CD4-positive, alpha-beta T cell (primary cell): ENCODE measurements at regions not wholly inside any gene's neighbourhood (a gene's known extent, or its start where the extent isn't known, plus 50 kb on each side); places are given as distances from the start of the nearest gene placed in this dataset.

Source experiments
- ATAC-seq: fragments of 200-7000 bp; cut with Tn5 transposase; one replicate; pipeline ENCODE4 v1.10.0; 2022; ENCODE audit warnings: mild to moderate bottlenecking; ENCODE audit not compliant: poor library complexity
- CTCF ChIA-PET: fragments of 350-600 bp; sonication (Branson Sonifier 250); formaldehyde crosslinking; loops from one replicate; lab custom pipeline; 2021; ENCODE audit warnings: antibody characterized with exemption, inconsistent platforms; lab: Charles Lee
- POLR2A ChIA-PET: fragments of 350-600 bp; sonication (Branson Sonifier 250); formaldehyde crosslinking; loops from one replicate; lab custom pipeline; 2021; ENCODE audit warnings: antibody characterized with exemption, inconsistent platforms; lab: Charles Lee
- DNase-seq, 14 experiments: peaks; one replicate each; pipeline ENCODE4 v3.0.0-alpha.2; 2013 to 2020; ENCODE audit warnings: mixed read lengths in 2 of 14
- H3K27ac ChIP-seq, 2 donors: one replicate each; pipeline versions ENCODE4 v1.5.1 to v1.7.0; 2013; ENCODE audit warnings: low read length in 2 of 2, low read depth in 1 of 2, mild to moderate bottlenecking in 1 of 2
- H3K27me3 ChIP-seq, 2 experiments: 1 replicate in 1 of 2; 2 replicates in 1 of 2; pipeline versions ENCODE4 v1.6.1 to v1.7.0; 2013; ENCODE audit warnings: low read length in 2 of 2, control low read depth in 1 of 2, mild to moderate bottlenecking in 1 of 2, moderate library complexity in 1 of 2; ENCODE audit not compliant: insufficient read depth in 2 of 2, control insufficient read depth in 1 of 2
- H3K36me3 ChIP-seq: one replicate; pipeline ENCODE4 v1.6.1; 2013; ENCODE audit warnings: low read length, control low read depth; ENCODE audit not compliant: insufficient read depth
- H3K4me1 ChIP-seq: one replicate; pipeline ENCODE4 v1.6.1; 2013; ENCODE audit warnings: low read length, control low read depth; ENCODE audit not compliant: insufficient read depth
- H3K4me3 ChIP-seq: one replicate; pipeline ENCODE4 v1.5.1; 2013; ENCODE audit warnings: mild to moderate bottlenecking, low read length, moderate library complexity
- H3K9me3 ChIP-seq, 2 experiments: 1 replicate in 1 of 2; 2 replicates in 1 of 2; pipeline versions ENCODE4 v1.6.1 to v1.7.0; 2013; ENCODE audit warnings: low read length in 2 of 2, mild to moderate bottlenecking in 2 of 2, control low read depth in 1 of 2, moderate library complexity in 1 of 2; ENCODE audit not compliant: control insufficient read depth in 1 of 2, insufficient read depth in 1 of 2
- H3K27ac Mint-ChIP-seq: one replicate; pipeline ENCODE4 v1.8.0; 2020; ENCODE audit warnings: mixed read lengths
- H3K27me3 Mint-ChIP-seq: one replicate; pipeline ENCODE4 v1.8.0; 2021; ENCODE audit warnings: mixed read lengths
- H3K36me3 Mint-ChIP-seq: one replicate; pipeline ENCODE4 v1.8.0; 2021; ENCODE audit warnings: low read depth, mixed read lengths
- H3K4me1 Mint-ChIP-seq: one replicate; pipeline ENCODE4 v1.8.0; 2021; ENCODE audit warnings: low read depth, mixed read lengths
- H3K4me3 Mint-ChIP-seq: one replicate; pipeline ENCODE4 v1.8.0; 2020; ENCODE audit warnings: mild to moderate bottlenecking, mixed read lengths
- H3K9me3 Mint-ChIP-seq: one replicate; pipeline ENCODE4 v1.8.0; 2020; ENCODE audit warnings: mixed read lengths
- CTCF ChIP-seq: fragments of 200-600 bp; IDR thresholded peaks from one replicate; pipeline ENCODE4 v1.8.0; 2022; ENCODE audit warnings: antibody characterized with exemption, mild to moderate bottlenecking
- intact Hi-C, 2 experiments: fragments of 100-400 bp; cut with DNase I in 1 of 2; cut with micrococcal nuclease in 1 of 2; formaldehyde crosslinking; loops; one replicate each; pipeline versions ENCODE4 v1.15.1 to v1.9.0; 2023 to 2025; cut with DNase I, micrococcal nuclease

DNA sequence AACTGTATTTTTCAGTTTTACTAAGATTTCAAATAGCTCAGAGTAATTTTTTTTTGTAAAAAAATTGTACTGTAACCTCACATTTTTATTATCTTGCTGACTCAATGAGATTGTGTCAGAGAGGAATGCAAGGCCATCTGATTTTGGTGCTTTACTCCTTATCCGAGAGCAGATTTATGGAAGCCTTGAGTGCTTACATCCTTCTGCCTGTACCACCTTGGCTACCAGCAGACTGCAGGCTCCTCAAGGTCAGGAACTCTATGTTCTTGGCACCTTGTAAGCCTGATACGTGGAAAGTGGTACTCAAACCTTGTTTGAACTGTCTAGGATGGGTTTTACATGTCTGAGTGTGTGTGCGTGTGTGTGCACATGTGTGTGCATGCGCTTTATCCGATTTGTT lies 80.1 kb upstream of the MLIP start:
- Mint-ChIP-seq H3K9me3 (no peaks in the 10 kb centered on the region), H3K27ac (no peak overlapping the region), H3K27me3 (no peaks in the 10 kb centered on the region), H3K4me3 (no peak overlapping the region), H3K4me1 (no peaks in the 10 kb centered on the region), H3K36me3 (no peaks in the 10 kb centered on the region)
- no peak for TF ChIP-seq CTCF
- Histone ChIP-seq H3K4me3 (no peak overlapping the region), H3K27ac (no peak overlapping the region), H3K9me3 (no peaks in the 10 kb centered on the region), H3K4me1 (no peaks in the 10 kb centered on the region), H3K27me3 (no peaks in the 10 kb centered on the region), H3K36me3 (no peaks in the 10 kb centered on the region)
- ChIA-PET CTCF (no interaction called here), POLR2A (no interaction called here)
- ATAC-seq (no peak), DNase-seq (no peak)
- intact Hi-C loops = no loop called here

- ATAC-seq (no peak), DNase-seq (no peak)
- no peak overlapping the region for H3K27ac ChIP-seq
- Mint-ChIP-seq H3K36me3 (no peaks in the 10 kb centered on the region), H3K4me3 (no peak overlapping the region), H3K4me1 (no peaks in the 10 kb centered on the region), H3K9me3 (no peaks in the 10 kb centered on the region), H3K27me3 (peaks cover 8% of the 10 kb centered on the region), H3K27ac (no peak overlapping the region)
- TF ChIP-seq CTCF = no peak
- H3K4me1 ChIP-seq = no peaks in the 10 kb centered on the region
- ChIA-PET POLR2A (no interaction called here), CTCF (no interaction called here)
- no peaks in the 10 kb centered on the region for H3K36me3 ChIP-seq
- intact Hi-C loops = no loop called here
- no peaks in the 10 kb centered on the region for H3K9me3 ChIP-seq
- no peaks in the 10 kb centered on the region for H3K27me3 ChIP-seq
- no peak overlapping the region for H3K4me3 ChIP-seq
Measured at GRCh38 chr6:54037277-54037779, 73.9 kb upstream of the MLIP start.

- Histone ChIP-seq H3K27ac (no peak overlapping the region), H3K27me3 (no peaks in the 10 kb centered on the region), H3K9me3 (no peaks in the 10 kb centered on the region), H3K4me1 (no peaks in the 10 kb centered on the region), H3K4me3 (no peak overlapping the region), H3K36me3 (no peaks in the 10 kb centered on the region)
- Mint-ChIP-seq H3K4me1 (no peaks in the 10 kb centered on the region), H3K27ac (no peak overlapping the region), H3K27me3 (peaks cover 11% of the 10 kb centered on the region), H3K4me3 (no peak overlapping the region), H3K36me3 (no peaks in the 10 kb centered on the region), H3K9me3 (no peaks in the 10 kb centered on the region)
- CTCF ChIA-PET = no interaction called here
- no peak for ATAC-seq
- POLR2A ChIA-PET = no interaction called here
- DNase-seq = no peak
- TF ChIP-seq CTCF = no peak
- intact Hi-C loops = no loop called here
Measured at GRCh38 chr6:54040545-54040944, 70.7 kb upstream of the MLIP start.
